GM18511 (cell line): ENCODE measurements at regions not wholly inside any gene's neighbourhood (a gene's known extent, or its start where the extent isn't known, plus 50 kb on each side); places are given as distances from the start of the nearest gene placed in this dataset.
"Not testable (repeated sequence)": the region's sequence is repeated elsewhere in the genome, so short reads cannot be mapped to it uniquely, and the experiment has no call there.

Source experiments
- ATAC-seq: cut with Tn5 transposase; IDR thresholded peaks from one replicate; pipeline ENCODE4 v1.9.1; 2021; ENCODE audit warnings: mild to moderate bottlenecking, moderate library complexity; ENCODE audit not compliant: unreplicated experiment

DNA sequence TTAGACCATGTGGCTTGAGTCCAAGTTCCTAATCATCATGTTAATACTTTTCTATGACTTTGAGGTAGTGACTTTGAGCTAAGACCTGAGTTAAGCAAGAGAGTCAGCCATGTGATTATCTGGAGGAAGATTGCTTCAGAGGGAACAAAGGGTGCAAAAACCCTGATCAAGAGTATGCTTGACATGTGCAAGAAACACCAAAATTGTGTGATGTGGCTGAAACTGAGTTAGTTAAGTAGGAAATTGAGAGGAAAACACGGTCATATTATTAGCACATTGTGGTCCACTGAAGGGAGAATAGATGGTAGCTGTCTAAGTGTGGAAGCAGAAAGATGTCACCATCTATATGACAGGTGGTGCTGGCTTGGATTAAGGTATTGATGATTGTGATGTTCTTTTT lies 130.4 kb upstream of the MON1B start:
- no peak for ATAC-seq

DNA sequence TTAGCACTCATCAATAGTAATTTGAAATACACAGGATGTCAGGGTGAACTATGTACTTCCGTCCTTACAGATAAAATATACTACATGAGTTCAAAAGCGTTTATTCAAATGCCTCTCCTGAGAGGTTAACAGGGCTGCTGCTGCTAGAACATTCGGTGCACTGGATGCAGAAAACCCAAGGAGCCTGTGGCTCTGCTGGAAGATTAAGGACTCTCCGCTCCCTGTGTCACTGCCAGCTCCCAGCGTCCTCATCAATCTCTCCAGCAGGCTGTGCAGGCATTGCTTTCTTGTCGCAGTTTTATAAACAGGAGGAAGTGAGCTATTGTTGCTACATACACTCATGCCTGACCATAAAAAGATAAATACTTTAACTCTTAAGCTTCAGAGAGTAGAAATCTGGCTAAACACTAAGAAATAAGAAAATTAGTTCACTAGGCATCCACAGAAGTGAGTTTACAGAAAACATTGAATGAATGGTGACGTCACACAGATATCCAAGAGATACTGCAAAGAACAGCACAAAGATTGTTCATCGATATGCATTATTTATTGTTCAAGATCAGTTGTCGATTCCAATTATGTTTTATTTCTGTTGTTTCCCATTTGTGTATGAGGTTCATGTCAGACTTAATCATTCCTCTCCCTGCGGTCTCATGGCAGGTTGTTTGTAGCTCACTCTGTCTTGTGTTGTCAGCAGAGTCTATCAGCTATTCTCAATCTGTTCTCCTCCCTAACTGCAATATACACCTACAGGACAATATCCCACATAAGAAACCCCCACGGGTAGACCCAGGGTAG lies 127.9 kb upstream of the MON1B start:
- no peak for ATAC-seq

DNA sequence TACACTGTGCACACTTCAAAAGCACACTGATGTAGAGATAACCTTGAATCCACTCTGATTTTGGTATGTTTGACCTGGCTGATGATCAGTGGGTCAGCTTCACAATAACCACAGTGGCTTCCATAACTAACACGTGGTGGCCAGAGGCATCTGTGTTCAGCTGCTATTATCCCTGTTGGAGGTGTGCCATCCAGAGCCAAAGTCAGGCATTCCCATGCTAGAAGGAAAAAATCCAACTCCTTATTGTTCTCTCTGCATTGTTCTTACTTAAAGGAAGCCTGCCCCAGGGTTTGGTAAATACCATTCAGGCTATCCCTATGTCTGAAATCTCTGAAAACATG lies 127.3 kb upstream of the MON1B start:
- no peak for ATAC-seq

DNA sequence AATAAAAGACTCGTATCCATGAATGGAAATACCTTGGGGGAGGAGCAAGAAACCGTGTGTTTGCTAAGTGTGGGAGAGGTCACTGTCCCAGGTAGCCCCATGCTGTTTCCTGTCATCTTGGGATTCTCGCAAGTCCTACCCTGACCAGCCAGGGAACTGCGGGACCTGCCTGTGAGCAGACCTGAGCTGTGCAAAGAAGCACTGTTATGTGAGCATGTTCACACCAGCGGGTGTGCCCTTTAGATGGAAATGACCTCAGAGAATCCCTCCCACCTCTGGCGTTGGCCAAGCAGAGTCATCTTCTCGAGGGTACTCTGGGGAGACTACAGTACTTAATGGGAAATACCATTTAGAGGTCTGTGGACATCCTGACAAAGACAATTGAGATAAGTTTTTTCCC lies 127.0 kb upstream of the MON1B start:
- ATAC-seq: no peak

DNA sequence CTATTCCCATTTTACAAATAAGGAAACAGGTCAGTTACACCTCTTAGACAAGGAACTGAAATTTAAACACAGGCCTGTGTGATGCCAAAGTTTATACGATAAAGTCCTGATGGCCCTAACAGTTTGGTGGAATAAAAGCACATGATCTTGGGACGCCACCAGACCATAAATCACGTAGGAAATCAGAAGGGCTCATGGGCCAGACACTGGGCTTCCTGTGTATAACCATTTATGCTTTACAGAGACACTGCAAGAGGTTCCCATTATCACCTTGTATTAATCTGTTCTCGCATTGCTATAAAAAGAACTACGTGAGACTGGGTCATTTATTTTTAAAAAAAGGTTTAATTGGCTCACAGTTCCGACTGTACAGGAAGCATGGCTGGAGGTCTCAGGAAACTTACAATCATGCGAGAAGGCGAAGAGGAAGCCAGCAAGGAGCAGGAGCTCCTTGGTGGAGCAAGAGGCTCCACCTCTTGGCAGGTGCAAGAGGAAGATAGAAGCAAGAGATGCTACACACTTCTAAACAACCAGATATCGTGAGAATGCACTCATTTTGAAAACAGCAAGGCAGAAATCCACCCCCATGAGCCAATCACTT lies 124.0 kb upstream of the MON1B start:
- no peak for ATAC-seq

GRCh38 chr16:77067900-77068299 lies 123.1 kb upstream of the MON1B start:
- no peak for ATAC-seq

GRCh38 chr16:77068402-77068801 lies 122.6 kb upstream of the MON1B start:
- no peak for ATAC-seq

- ATAC-seq: no peak
Measured at GRCh38 chr16:77069929-77070328, 121.1 kb upstream of the MON1B start.

DNA sequence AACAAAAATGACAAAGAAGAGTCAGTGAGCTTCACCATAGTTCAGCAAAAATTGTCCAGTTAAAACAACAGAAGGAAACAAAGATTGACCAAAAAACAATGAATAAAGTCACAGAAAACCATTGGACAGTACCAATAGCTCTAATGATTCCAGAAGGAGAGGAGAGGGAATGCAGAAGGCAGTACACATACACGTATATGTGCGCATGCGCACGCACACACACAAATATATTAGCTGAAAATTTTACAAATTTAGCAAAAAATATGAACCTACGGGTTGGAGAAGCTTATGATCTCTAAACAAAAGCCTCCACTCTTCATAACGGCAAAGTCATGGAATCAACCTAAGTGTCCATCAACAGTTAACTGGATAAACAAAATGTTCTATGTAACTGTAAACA lies 120.3 kb upstream of the MON1B start:
- ATAC-seq: no peak

DNA sequence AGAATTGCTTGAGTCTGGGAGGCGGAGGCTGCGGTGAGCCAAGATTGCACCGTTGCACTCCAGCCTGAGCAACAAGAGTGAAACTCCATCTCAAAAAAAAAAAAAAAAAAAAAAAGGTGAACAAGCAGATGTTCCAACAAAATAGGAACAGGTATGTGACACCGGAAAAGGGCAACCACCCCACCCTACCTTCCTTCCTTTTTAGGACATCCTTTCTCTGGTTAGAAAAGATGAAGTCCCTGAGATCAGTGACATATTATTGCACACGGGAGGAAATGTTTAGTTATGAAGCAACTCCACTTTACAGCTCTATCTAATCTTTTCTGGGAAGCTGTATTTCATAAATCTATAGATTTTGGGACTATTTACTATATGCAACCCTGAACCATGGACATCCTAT lies 114.2 kb upstream of the MON1B start:
- no peak for ATAC-seq

DNA sequence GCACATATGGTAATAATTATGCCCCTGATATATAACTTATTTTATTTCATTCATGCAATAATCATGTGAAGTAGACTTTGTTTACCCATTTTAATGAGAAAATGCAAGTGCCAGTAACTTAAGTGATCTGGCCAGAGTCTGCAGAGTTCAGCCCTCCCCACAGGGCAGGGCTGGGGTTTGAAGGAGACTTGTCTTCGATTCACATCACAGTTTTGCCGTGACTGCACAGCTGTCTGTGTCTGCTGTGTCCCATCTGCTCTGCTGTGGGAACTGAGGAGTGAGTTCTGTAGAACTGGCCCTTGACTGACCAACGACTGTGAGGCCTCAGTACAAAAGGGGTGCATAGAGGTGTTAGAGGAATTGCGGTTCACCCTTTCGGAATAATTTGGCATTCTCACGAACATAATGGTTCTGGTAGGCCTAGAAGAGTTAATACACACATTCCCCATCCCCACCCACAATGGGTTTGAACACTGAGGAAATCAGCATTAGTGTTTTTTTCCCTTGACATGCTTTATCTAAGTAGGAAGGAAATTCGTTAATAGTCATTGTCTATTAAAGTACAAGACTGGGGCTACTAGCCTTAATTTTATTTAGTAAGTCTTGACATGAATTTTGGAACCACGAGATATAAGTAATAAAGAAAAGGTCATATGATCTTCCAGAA lies 113.6 kb upstream of the MON1B start:
- no peak for ATAC-seq

DNA sequence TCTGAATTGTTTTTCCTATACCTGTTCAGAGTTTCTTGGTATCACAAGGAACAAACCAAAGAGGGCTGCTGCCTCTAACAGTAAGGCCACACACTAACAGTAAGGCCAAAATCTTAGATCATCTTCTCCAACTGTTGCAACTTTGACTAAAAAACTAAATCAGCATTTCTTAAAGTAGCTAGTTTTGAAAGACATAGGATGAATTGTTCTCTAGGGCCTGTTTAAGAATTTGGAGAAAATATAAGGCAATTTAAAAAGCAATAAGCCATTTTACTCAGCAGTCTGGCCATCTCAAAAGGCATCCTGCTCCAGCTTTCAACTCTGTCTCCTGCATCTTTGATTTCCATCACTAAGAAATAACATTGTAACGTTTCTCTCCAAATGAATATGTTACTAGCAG lies 105.0 kb upstream of the MON1B start:
- ATAC-seq: no peak

GRCh38 chr16:77090062-77090461 lies 100.9 kb upstream of the MON1B start:
- no peak for ATAC-seq

GRCh38 chr16:77093309-77093708 lies 97.7 kb upstream of the MON1B start:
- ATAC-seq: no peak

DNA sequence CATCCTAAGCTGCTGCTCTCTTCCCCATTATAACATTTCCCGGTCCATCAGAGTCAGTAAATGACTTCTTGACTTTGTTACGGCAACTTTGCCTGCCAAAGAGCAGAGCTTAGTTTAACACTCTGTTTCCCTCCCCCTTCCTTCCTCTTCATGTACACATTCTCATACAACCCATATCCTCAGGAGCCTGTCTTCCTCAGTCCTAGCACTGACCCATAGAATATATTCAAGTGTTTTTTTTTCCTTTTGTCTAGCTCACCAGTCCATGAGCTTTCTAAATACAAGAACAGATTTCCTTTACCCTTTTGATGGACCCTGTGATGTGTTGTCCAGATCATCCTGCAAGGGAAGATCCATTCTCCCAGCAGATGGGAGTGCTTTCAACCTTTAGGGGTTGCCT lies 97.0 kb upstream of the MON1B start:
- ATAC-seq: no peak

DNA sequence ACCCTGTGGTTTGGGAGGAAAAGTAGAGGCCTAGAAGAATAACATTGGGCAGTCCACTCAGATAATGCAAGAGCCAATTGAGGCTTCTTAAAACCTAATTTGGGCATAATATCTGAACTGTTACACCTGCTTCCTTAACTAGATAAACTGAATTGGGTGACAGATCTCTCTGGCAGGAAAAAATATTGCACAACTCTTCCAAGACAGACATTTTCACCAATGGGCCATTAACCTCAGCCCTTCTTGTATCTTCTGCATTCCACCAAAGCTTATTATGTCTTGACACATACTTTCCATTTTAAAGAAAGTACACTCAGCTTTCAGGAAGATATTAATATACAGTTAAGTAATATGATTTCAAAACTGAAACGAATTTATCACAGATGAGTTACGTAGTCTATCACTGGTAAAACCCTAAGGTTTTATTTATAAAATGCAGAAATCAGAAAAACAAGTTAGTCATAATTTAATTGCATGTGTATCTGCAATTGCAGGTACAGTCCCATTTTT lies 79.9 kb upstream of the MON1B start:
- ATAC-seq: no peak

- no peak for ATAC-seq
Measured at GRCh38 chr16:77112746-77113145, 78.2 kb upstream of the MON1B start.

GRCh38 chr16:77113835-77114234 lies 77.2 kb upstream of the MON1B start:
- ATAC-seq: no peak

- ATAC-seq: not testable (repeated sequence)
Measured at GRCh38 chr16:77114361-77114760, 76.6 kb upstream of the MON1B start.

GRCh38 chr16:77116856-77117255 lies 74.1 kb upstream of the MON1B start:
- no peak for ATAC-seq

- no peak for ATAC-seq
Measured at GRCh38 chr16:77117707-77118106, 73.3 kb upstream of the MON1B start.

DNA sequence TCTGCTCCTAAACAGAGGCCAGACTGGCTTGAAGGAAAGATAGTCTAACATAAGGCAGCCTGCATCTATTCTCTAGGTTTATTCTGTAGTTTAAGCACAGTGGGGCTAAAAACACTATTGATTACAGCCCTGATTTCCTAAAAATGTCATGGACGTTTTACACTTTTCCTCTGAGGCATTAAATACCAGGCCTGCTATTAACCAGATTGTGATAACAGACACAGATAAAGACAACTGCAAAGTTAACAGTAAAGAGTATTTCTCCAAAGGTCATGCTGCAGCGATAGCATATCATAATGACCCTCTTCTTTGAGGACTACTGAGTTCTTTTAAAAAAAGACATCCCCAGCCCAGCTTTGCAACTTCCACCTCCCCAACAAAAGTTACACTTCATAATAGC lies 59.6 kb upstream of the MON1B start:
- ATAC-seq: no peak
